Mucosa of descending colon (tissue), 3 donors: ENCODE measurements at regions not wholly inside any gene's neighbourhood (a gene's known extent, or its start where the extent isn't known, plus 50 kb on each side); places are given as distances from the start of the nearest gene placed in this dataset.

ENCODE experiments used
- ATAC-seq: fragments of 200-7000 bp; cut with Tn5 transposase; one replicate; pipeline ENCODE4 v1.9.1; 2020; ENCODE audit warnings: mild to moderate bottlenecking, moderate library complexity
- DNase-seq, 3 donors: peaks; one replicate each; pipeline ENCODE4 v3.0.0-alpha.2; 2020
- H3K36me3 ChIP-seq: fragments of 200-600 bp; one replicate; pipeline ENCODE4 v1.8.0; 2021; ENCODE audit warnings: low read depth, mild to moderate bottlenecking
- H3K4me1 ChIP-seq: fragments of 200-600 bp; one replicate; pipeline ENCODE4 v1.8.0; 2021; ENCODE audit warnings: low read depth, mild to moderate bottlenecking
- H3K4me3 ChIP-seq: fragments of 200-600 bp; one replicate; pipeline ENCODE4 v1.8.0; 2021; ENCODE audit warnings: mild to moderate bottlenecking
- H3K9me3 ChIP-seq: fragments of 200-600 bp; one replicate; pipeline ENCODE4 v1.8.0; 2021; ENCODE audit warnings: mild to moderate bottlenecking
- CTCF ChIP-seq: fragments of 200-600 bp; IDR thresholded peaks from one replicate; pipeline ENCODE4 v1.8.0; 2022; ENCODE audit warnings: antibody characterized with exemption, mild to moderate bottlenecking
- intact Hi-C, 2 donors: fragments of 100-400 bp; cut with DNase I in 1 of 2; cut with micrococcal nuclease in 1 of 2; formaldehyde crosslinking; loops; one replicate each; pipeline versions ENCODE4 v1.11.0 to v1.11.1; 2022; cut with DNase I, micrococcal nuclease
- donor health status: DM: no; HTN: no; CAD: no; lungs with moderate emphysema.
- donor health status: DM: no; HTN: no; CAD: no.
- donor health status: DM: no; HTN: yes; CAD: no.

- ATAC-seq (no peak), DNase-seq (no peak)
- Histone ChIP-seq H3K36me3 (no peaks in the 10 kb centered on the region), H3K4me1 (peaks cover 45% of the 10 kb centered on the region), H3K9me3 (no peaks in the 10 kb centered on the region), H3K4me3 (no peak overlapping the region)
- intact Hi-C loops: no loop called here
- no peak for TF ChIP-seq CTCF
These were observed 210.4 kb upstream of the MARCKS start for GRCh38 chr6:113646701-113647100.

GRCh38 chr6:113647143-113647889 lies 209.8 kb upstream of the MARCKS start:
- ATAC-seq: no peak
- Histone ChIP-seq H3K4me1 (peaks cover 43% of the 10 kb centered on the region), H3K4me3 (no peak overlapping the region), H3K36me3 (no peaks in the 10 kb centered on the region), H3K9me3 (no peaks in the 10 kb centered on the region)
- intact Hi-C loops: no loop called here
- TF ChIP-seq CTCF: no peak
- no peak for DNase-seq

- Histone ChIP-seq H3K4me3 (no peak overlapping the region), H3K9me3 (no peaks in the 10 kb centered on the region), H3K4me1 (peaks cover 38% of the 10 kb centered on the region), H3K36me3 (no peaks in the 10 kb centered on the region)
- intact Hi-C loops: no loop called here
- no peak for ATAC-seq
- no peak for TF ChIP-seq CTCF
- DNase-seq: no peak
These were observed 208.4 kb upstream of the MARCKS start for GRCh38 chr6:113648698-113649097.

GRCh38 chr6:113649276-113649675 lies 207.9 kb upstream of the MARCKS start:
- Histone ChIP-seq H3K4me3 (no peak overlapping the region), H3K9me3 (no peaks in the 10 kb centered on the region), H3K4me1 (peaks cover 38% of the 10 kb centered on the region), H3K36me3 (no peaks in the 10 kb centered on the region)
- no peak for TF ChIP-seq CTCF
- DNase-seq (peak in 1 of 3 donors; percentile 46), ATAC-seq (peak; percentile 71)
- intact Hi-C loops: no loop called here

GRCh38 chr6:113649880-113650609 lies 207.1 kb upstream of the MARCKS start:
- intact Hi-C loops: no loop called here
- H3K9me3 ChIP-seq: no peaks in the 10 kb centered on the region
- no peak overlapping the region for H3K4me3 ChIP-seq
- DNase-seq: no peak
- peaks cover 31% of the 10 kb centered on the region for H3K4me1 ChIP-seq
- H3K36me3 ChIP-seq: no peaks in the 10 kb centered on the region
- no peak for TF ChIP-seq CTCF
- ATAC-seq: peak; percentile 14
